Stomach (tissue), 4 donors: ENCODE measurements at regions not wholly inside any gene's neighbourhood (a gene's known extent, or its start where the extent isn't known, plus 50 kb on each side); places are given as distances from the start of the nearest gene placed in this dataset.

Experiments used
- CTCF ChIP-seq, 7 experiments: fragments of 450-650 bp in 4 of 7; fragments of 200-600 bp in 3 of 7; sonication (generic) in 3 of 7; IDR thresholded peaks; one replicate each; pipeline ENCODE4 v1.5.1; 2016 to 2019; ENCODE audit warnings: antibody characterized with exemption in 7 of 7, control low read depth in 2 of 7, mild to moderate bottlenecking in 1 of 7
- POLR2A ChIP-seq, 4 donors: fragments of 450-650 bp; IDR thresholded peaks; one replicate each; pipeline ENCODE4 v1.6.1; 2016; ENCODE audit warnings: antibody characterized with exemption in 4 of 4, control low read depth in 2 of 4, mild to moderate bottlenecking in 1 of 4, moderate library complexity in 1 of 4
- POLR2AphosphoS5 ChIP-seq, 3 donors: sonication (generic); formaldehyde crosslinking; IDR thresholded peaks; one replicate each; pipeline ENCODE4 v1.6.1; 2016; ENCODE audit warnings: antibody characterized with exemption in 3 of 3

GRCh38 chr16:51699686-51700396, 548.8 kb upstream of the SALL1 start:
- TF ChIP-seq CTCF (IDR thresholded peaks at IDR 0.05) (no peak), POLR2AphosphoS5 (IDR thresholded peaks at IDR 0.05) (no peak), POLR2A (IDR thresholded peaks at IDR 0.05) (no peak)
